SK-N-MC (cell line): ENCODE measurements at regions not wholly inside any gene's neighbourhood (a gene's known extent, or its start where the extent isn't known, plus 50 kb on each side); places are given as distances from the start of the nearest gene placed in this dataset.

Source experiments
- EZH2 ChIP-seq: fragments of 200-600 bp; sonication (generic); IDR thresholded peaks from one replicate; pipeline ENCODE4 v1.6.1; 2017; ENCODE audit warnings: antibody characterized with exemption
- FOXP2 ChIP-seq: optimal IDR thresholded peaks from 2 replicates; pipeline ENCODE3; 2011; ENCODE audit warnings: mild to moderate bottlenecking, moderate library complexity; ENCODE audit not compliant: insufficient read depth; ENCODE audit errors: extremely low read length, control extremely low read depth
- POLR2AphosphoS5 ChIP-seq: IDR thresholded peaks from 2 replicates; pipeline ENCODE4 v1.6.1; 2012; ENCODE audit warnings: mild to moderate bottlenecking, low read depth, low read length, borderline replicate concordance

GRCh38 chr20:60966766-60967165, 285.3 kb upstream of the CDH4 start:
- TF ChIP-seq EZH2, result no peak
- TF ChIP-seq POLR2AphosphoS5, result no peak
- TF ChIP-seq FOXP2, result no peak
